Liver (tissue), 8 donors: ENCODE measurements at regions not wholly inside any gene's neighbourhood (a gene's known extent, or its start where the extent isn't known, plus 50 kb on each side); places are given as distances from the start of the nearest gene placed in this dataset.
"Not testable (repeated sequence)": the region's sequence is repeated elsewhere in the genome, so short reads cannot be mapped to it uniquely, and the experiment has no call there.

Source experiments
- DNase-seq: peaks from one replicate; pipeline ENCODE4 v3.0.0-alpha.2; 2017; ENCODE audit warnings: low spot score
- H3K27ac ChIP-seq, 2 donors: one replicate each; pipeline ENCODE4 v1.7.0; 2013; ENCODE audit warnings: inconsistent platforms in 2 of 2, low read length in 2 of 2, control low read depth in 1 of 2, low read depth in 1 of 2, mild to moderate bottlenecking in 1 of 2
- H3K27me3 ChIP-seq, 4 donors: one replicate each; pipeline versions ENCODE4 v1.6.1 to v1.7.0; 2013; ENCODE audit warnings: low read length in 3 of 4, inconsistent platforms in 1 of 4, mild to moderate bottlenecking in 1 of 4, moderate library complexity in 1 of 4; ENCODE audit not compliant: control insufficient read depth in 4 of 4, insufficient read depth in 4 of 4
- H3K36me3 ChIP-seq, 4 donors: one replicate each; pipeline versions ENCODE4 v1.6.1 to v1.7.0; 2013; ENCODE audit warnings: low read length in 3 of 4, mild to moderate bottlenecking in 3 of 4, low read depth in 1 of 4, moderate library complexity in 1 of 4; ENCODE audit not compliant: control insufficient read depth in 4 of 4, insufficient read depth in 3 of 4
- H3K4me1 ChIP-seq, 4 donors: one replicate each; pipeline versions ENCODE4 v1.6.1 to v1.7.0; 2013; ENCODE audit warnings: low read length in 3 of 4, mild to moderate bottlenecking in 3 of 4, moderate library complexity in 1 of 4; ENCODE audit not compliant: control insufficient read depth in 4 of 4, insufficient read depth in 4 of 4
- H3K4me3 ChIP-seq, 3 donors: one replicate each; pipeline versions ENCODE4 v1.6.1 to v1.7.0; 2013; ENCODE audit warnings: low read length in 3 of 3, control low read depth in 1 of 3, low read depth in 1 of 3, mild to moderate bottlenecking in 1 of 3
- H3K9ac ChIP-seq, 2 donors: one replicate each; pipeline ENCODE4 v1.7.0; 2013; ENCODE audit warnings: low read length in 2 of 2, mild to moderate bottlenecking in 2 of 2, moderate library complexity in 2 of 2, control low read depth in 1 of 2, low read depth in 1 of 2
- H3K9me3 ChIP-seq, 4 donors: one replicate each; pipeline versions ENCODE4 v1.6.1 to v1.7.0; 2013; ENCODE audit warnings: low read length in 3 of 4; ENCODE audit not compliant: control insufficient read depth in 4 of 4
- CTCF ChIP-seq: fragments of 150-350 bp; IDR thresholded peaks from 2 replicates; pipeline ENCODE4 v1.5.1; 2017; ENCODE audit warnings: improper control_type of control experiment, low read depth, low read length; ENCODE audit not compliant: missing input control
- HNF4A ChIP-seq, 2 donors: conservative IDR thresholded peaks; 2 replicates each; pipeline ENCODE4 v1.6.1; 2016; ENCODE audit warnings: antibody characterized with exemption in 2 of 2, mild to moderate bottlenecking in 2 of 2
- RAD21 ChIP-seq, 2 donors: IDR thresholded peaks; 2 replicates each; pipeline ENCODE4 v1.6.1; 2016; ENCODE audit warnings: antibody characterized with exemption in 2 of 2, mild to moderate bottlenecking in 2 of 2
- REST ChIP-seq: IDR thresholded peaks from 2 replicates; pipeline ENCODE4 v1.6.1; 2016; ENCODE audit warnings: antibody characterized with exemption, mild to moderate bottlenecking
- SP1 ChIP-seq: IDR thresholded peaks from 2 replicates; pipeline ENCODE4 v1.6.1; 2018; ENCODE audit warnings: antibody characterized with exemption, mild to moderate bottlenecking
- YY1 ChIP-seq: IDR thresholded peaks from 2 replicates; pipeline ENCODE4 v1.6.1; 2016; ENCODE audit warnings: antibody characterized with exemption, mild to moderate bottlenecking
- WGBS: extraction: QIAGEN DNeasy Blood & Tissue Kit; methylation state at CpG from one replicate; pipeline ENCODE4 v1.1.7; 2013; 5-methylcytosine and 5-hydroxymethylcytosine counted together
- donor health status: healthy.
- donor health status: healthy.
- donor health status: healthy.
- donor health status: healthy.
- donor health status: healthy.

- WGBS, result no CpG with 5 or more reads among the region's 8 CpGs
- not testable (repeated sequence) for H3K4me1 ChIP-seq, DNase-seq, H3K9ac ChIP-seq, H3K36me3 ChIP-seq, H3K4me3 ChIP-seq, H3K9me3 ChIP-seq, H3K27me3 ChIP-seq, H3K27ac ChIP-seq
These were observed 99.0 kb downstream of the SYT15 start for GRCh38 chr10:46677836-46678435.

- not testable (repeated sequence) for H3K27ac ChIP-seq, H3K27me3 ChIP-seq, H3K4me1 ChIP-seq, H3K4me3 ChIP-seq, H3K9ac ChIP-seq, H3K9me3 ChIP-seq, H3K36me3 ChIP-seq, DNase-seq
- WGBS, result no CpG with 5 or more reads among the region's 2 CpGs
These were observed 112.5 kb downstream of the SYT15 start for GRCh38 chr10:46691397-46691796.

GRCh38 chr10:46693218-46693617, 114.3 kb downstream of the SYT15 start:
- H3K4me3 ChIP-seq, H3K36me3 ChIP-seq, H3K27ac ChIP-seq, H3K4me1 ChIP-seq, DNase-seq, H3K27me3 ChIP-seq, H3K9me3 ChIP-seq, H3K9ac ChIP-seq: not testable (repeated sequence)
- peak in 1 of 2 donors; percentile 49 for TF ChIP-seq RAD21 (IDR thresholded peaks at IDR 0.05)
- WGBS, result no CpG with 5 or more reads among the region's 2 CpGs

- not testable (repeated sequence) for H3K4me3 ChIP-seq, H3K36me3 ChIP-seq, H3K27me3 ChIP-seq
These were observed 138.3 kb downstream of the SYT15 start for GRCh38 chr10:46717264-46717663.

GRCh38 chr10:46718014-46718413, 139.1 kb downstream of the SYT15 start:
- not testable (repeated sequence) for H3K9me3 ChIP-seq, H3K27me3 ChIP-seq, H3K4me3 ChIP-seq, H3K4me1 ChIP-seq, H3K27ac ChIP-seq, H3K36me3 ChIP-seq, DNase-seq, H3K9ac ChIP-seq
- WGBS, result 92% methylated on average over 3 of the region's 3 CpGs

More at GRCh38 chr10:46717264-46717663, 138.3 kb downstream of the SYT15 start:
- H3K27ac ChIP-seq, H3K4me1 ChIP-seq, H3K9me3 ChIP-seq, DNase-seq, H3K9ac ChIP-seq: not testable (repeated sequence)

GRCh38 chr10:46720386-46720785, 141.5 kb downstream of the SYT15 start:
- H3K27me3 ChIP-seq, H3K9me3 ChIP-seq, H3K36me3 ChIP-seq, H3K4me3 ChIP-seq, H3K9ac ChIP-seq, H3K27ac ChIP-seq, H3K4me1 ChIP-seq: not testable (repeated sequence)
- no CpG with 5 or more reads among the region's 1 CpG for WGBS
- TF ChIP-seq SP1, result peak; percentile 40
- TF ChIP-seq HNF4A (conservative IDR thresholded peaks at IDR 0.05), result peak in 1 of 2 donors; percentile 35
- TF ChIP-seq RAD21 (IDR thresholded peaks at IDR 0.05), result peak; percentile 59 to 67
- TF ChIP-seq CTCF, result peak; percentile 33
- peak; percentile 25 for TF ChIP-seq REST
- TF ChIP-seq YY1, result peak; percentile 59
- DNase-seq, result peak; percentile 20
